WTC11 (cell line): ENCODE measurements at regions not wholly inside any gene's neighbourhood (a gene's known extent, or its start where the extent isn't known, plus 50 kb on each side); places are given as distances from the start of the nearest gene placed in this dataset.

Experiments used
- ATAC-seq: fragments of 200-7000 bp; cut with Tn5 transposase; 2 replicates; pipeline ENCODE4 v1.10.0; 2021; ENCODE audit warnings: mild to moderate bottlenecking, moderate library complexity
- CTCF ChIA-PET: fragments of 300-600 bp; sonication (Branson Sonifier 250); formaldehyde crosslinking; loops from one replicate; lab custom pipeline; 2021; ENCODE audit warnings: antibody characterized with exemption; lab: Charles Lee
- POLR2A ChIA-PET: fragments of 350-600 bp; sonication (Branson Sonifier 250); formaldehyde crosslinking; loops from one replicate; lab custom pipeline; 2021; ENCODE audit warnings: antibody characterized with exemption; lab: Charles Lee
- DNase-seq: peaks from one replicate; pipeline ENCODE4 v3.0.0; 2021; ENCODE audit warnings: low spot score
- H3K27ac Mint-ChIP-seq: 2 replicates; pipeline ENCODE4 v1.8.0; 2021; ENCODE audit warnings: mixed read lengths
- H3K27me3 Mint-ChIP-seq: 2 replicates; pipeline ENCODE4 v1.8.0; 2021; ENCODE audit warnings: low read depth, mild to moderate bottlenecking, moderate library complexity, mixed read lengths
- H3K36me3 Mint-ChIP-seq: 2 replicates; pipeline ENCODE4 v1.8.0; 2021; ENCODE audit warnings: mixed read lengths
- H3K4me1 Mint-ChIP-seq: 2 replicates; pipeline ENCODE4 v1.8.0; 2022; ENCODE audit warnings: mixed read lengths
- H3K4me3 Mint-ChIP-seq: 2 replicates; pipeline ENCODE4 v1.8.0; 2021; ENCODE audit warnings: mild to moderate bottlenecking, moderate library complexity, mixed read lengths
- H3K9me3 Mint-ChIP-seq: 2 replicates; pipeline ENCODE4 v1.8.0; 2021; ENCODE audit warnings: mixed read lengths
- ARID4B ChIP-seq: sonication (generic); formaldehyde crosslinking; IDR thresholded peaks from 2 replicates; pipeline ENCODE4 v1.8.0; 2023; ENCODE audit warnings: missing genetic modification reagents, mild to moderate bottlenecking, borderline replicate concordance
- ATF1 ChIP-seq: sonication (generic); formaldehyde crosslinking; IDR thresholded peaks from 2 replicates; pipeline ENCODE4 v1.8.1; 2023; ENCODE audit warnings: mild to moderate bottlenecking, moderate library complexity, missing genetic modification reagents
- ATF2 ChIP-seq: sonication (generic); formaldehyde crosslinking; IDR thresholded peaks from 2 replicates; pipeline ENCODE4 v1.8.1; 2022; ENCODE audit warnings: low read depth, missing genetic modification reagents, borderline replicate concordance
- ATF6 ChIP-seq: sonication (generic); formaldehyde crosslinking; IDR thresholded peaks from 2 replicates; pipeline ENCODE4 v1.8.1; 2023; ENCODE audit warnings: mild to moderate bottlenecking, missing genetic modification reagents
- E2F5 ChIP-seq: sonication (generic); formaldehyde crosslinking; IDR thresholded peaks from 2 replicates; pipeline ENCODE4 v1.8.1; 2022; ENCODE audit warnings: mild to moderate bottlenecking, moderate library complexity, missing genetic modification reagents
- ERG ChIP-seq: fragments of 250-450 bp; sonication (Bioruptor Pico); IDR thresholded peaks from 2 replicates; pipeline ENCODE4 v1.8.0; 2021; ENCODE audit warnings: mild to moderate bottlenecking
- ETV6 ChIP-seq: sonication (generic); formaldehyde crosslinking; IDR thresholded peaks from 2 replicates; pipeline ENCODE4 v1.8.1; 2022; ENCODE audit warnings: mild to moderate bottlenecking, missing genetic modification reagents
- HMGA2 ChIP-seq: fragments of 250-450 bp; sonication (Bioruptor Pico); IDR thresholded peaks from 2 replicates; pipeline ENCODE4 v1.4.0; 2021; ENCODE audit warnings: mild to moderate bottlenecking, moderate library complexity
- NFE2L1 ChIP-seq: sonication (generic); formaldehyde crosslinking; IDR thresholded peaks from 2 replicates; pipeline ENCODE4 v1.8.1; 2023; ENCODE audit warnings: missing genetic modification reagents
- PREB ChIP-seq: sonication (generic); formaldehyde crosslinking; IDR thresholded peaks from 2 replicates; pipeline ENCODE4 v1.8.1; 2022; ENCODE audit warnings: mild to moderate bottlenecking, missing genetic modification reagents, moderate library complexity, borderline replicate concordance
- PRRX2 ChIP-seq: fragments of 250-450 bp; sonication (Bioruptor Pico); IDR thresholded peaks from 2 replicates; pipeline ENCODE4 v1.8.0; 2021; ENCODE audit warnings: mild to moderate bottlenecking
- TEAD1 ChIP-seq: sonication (generic); formaldehyde crosslinking; IDR thresholded peaks from 2 replicates; pipeline ENCODE4 v1.8.0; 2022; ENCODE audit warnings: mild to moderate bottlenecking, missing genetic modification reagents
- TEAD4 ChIP-seq: sonication (generic); formaldehyde crosslinking; IDR thresholded peaks from 2 replicates; pipeline ENCODE4 v1.8.0; 2022; ENCODE audit warnings: mild to moderate bottlenecking, missing genetic modification reagents
- TP53 ChIP-seq: sonication (generic); formaldehyde crosslinking; IDR thresholded peaks from 2 replicates; pipeline ENCODE4 v1.8.1; 2023; ENCODE audit warnings: mild to moderate bottlenecking, missing genetic modification reagents
- USF1 ChIP-seq: sonication (generic); formaldehyde crosslinking; IDR thresholded peaks from 2 replicates; pipeline ENCODE4 v1.8.0; 2022; ENCODE audit warnings: mild to moderate bottlenecking, missing genetic modification reagents
- ZBTB21 ChIP-seq: sonication (generic); formaldehyde crosslinking; IDR thresholded peaks from 2 replicates; pipeline ENCODE4 v1.8.1; 2023; ENCODE audit warnings: mild to moderate bottlenecking, missing genetic modification reagents, borderline replicate concordance
- ZNF232 ChIP-seq: sonication (generic); formaldehyde crosslinking; IDR thresholded peaks from 2 replicates; pipeline ENCODE4 v1.8.0; 2022; ENCODE audit warnings: mild to moderate bottlenecking, missing genetic modification reagents
- ZNF263 ChIP-seq: sonication (generic); formaldehyde crosslinking; IDR thresholded peaks from 2 replicates; pipeline ENCODE4 v1.8.1; 2022; ENCODE audit warnings: low read depth, mild to moderate bottlenecking, moderate library complexity, missing genetic modification reagents
- ZNF317 ChIP-seq: sonication (generic); formaldehyde crosslinking; IDR thresholded peaks from 2 replicates; pipeline ENCODE4 v1.8.1; 2023; ENCODE audit warnings: low read depth, mild to moderate bottlenecking, moderate library complexity, missing genetic modification reagents, borderline replicate concordance
- ZNF671 ChIP-seq: fragments of 250-450 bp; sonication (Bioruptor Pico); IDR thresholded peaks from 2 replicates; pipeline ENCODE4 v1.8.0; 2021; ENCODE audit warnings: mild to moderate bottlenecking

GRCh38 chr1:115572710-115573109 lies 69.1 kb upstream of the VANGL1 start:
- POLR2A ChIA-PET: no interaction called here
- no peak for DNase-seq
- peaks cover 42% of the 10 kb centered on the region for H3K9me3 Mint-ChIP-seq
- CTCF ChIA-PET: no interaction called here
- peaks cover 22% of the 10 kb centered on the region for H3K36me3 Mint-ChIP-seq
- H3K4me1 Mint-ChIP-seq: no peaks in the 10 kb centered on the region
- no peak for ATAC-seq
- H3K27ac Mint-ChIP-seq: no peak overlapping the region
- H3K27me3 Mint-ChIP-seq: peaks cover 8% of the 10 kb centered on the region
- no peak overlapping the region for H3K4me3 Mint-ChIP-seq
- no peak for TF ChIP-seq ATF1
- no peak for TF ChIP-seq ZNF317 (CRISPR knock-in tag)
- TF ChIP-seq ZBTB21: no peak
- no peak for TF ChIP-seq TEAD4 (CRISPR knock-in tag)

GRCh38 chr1:115567431-115567830 lies 74.3 kb upstream of the VANGL1 start:
- no peak for ATAC-seq
- Mint-ChIP-seq H3K27ac (no peak overlapping the region), H3K27me3 (peaks cover 18% of the 10 kb centered on the region)
- TF ChIP-seq PRRX2 (CRISPR knock-in tag): no peak
- no peak for TF ChIP-seq ZBTB21
- TF ChIP-seq E2F5 (CRISPR knock-in tag): no peak
- TF ChIP-seq ZNF671 (CRISPR knock-in tag): no peak
- TF ChIP-seq ATF6 (CRISPR knock-in tag): no peak
- no peak for TF ChIP-seq ARID4B (CRISPR knock-in tag)
- no peak for TF ChIP-seq HMGA2 (CRISPR knock-in tag)
- TF ChIP-seq PREB (CRISPR knock-in tag): no peak
- TF ChIP-seq ATF1: no peak
- no peak for TF ChIP-seq TEAD1 (CRISPR knock-in tag)
- no peak for TF ChIP-seq ATF2
- TF ChIP-seq USF1 (CRISPR knock-in tag): no peak
- TF ChIP-seq ZNF232 (CRISPR knock-in tag): no peak
- no peak for TF ChIP-seq ERG (CRISPR knock-in tag)
- no peak for TF ChIP-seq NFE2L1 (CRISPR knock-in tag)
- TF ChIP-seq ETV6: no peak
- no peak for TF ChIP-seq ZNF263 (CRISPR knock-in tag)
- TF ChIP-seq TP53 (CRISPR knock-in tag): no peak
- TF ChIP-seq, all 79 proteins: peak for 0
- ChIA-PET CTCF (no interaction called here), POLR2A (no interaction called here)
- H3K4me1 Mint-ChIP-seq: no peaks in the 10 kb centered on the region
- peaks cover 13% of the 10 kb centered on the region for H3K36me3 Mint-ChIP-seq
- H3K4me3 Mint-ChIP-seq: no peak overlapping the region
- peaks cover 24% of the 10 kb centered on the region for H3K9me3 Mint-ChIP-seq
- no peak for DNase-seq
